CD14-positive monocyte (primary cell): ENCODE measurements at regions not wholly inside any gene's neighbourhood (a gene's known extent, or its start where the extent isn't known, plus 50 kb on each side); places are given as distances from the start of the nearest gene placed in this dataset.

Source experiments
- DNase-seq, 3 donors: peaks; one replicate each; pipeline ENCODE4 v3.0.0-alpha.2; 2011 to 2022
- H2AFZ ChIP-seq: 2 replicates; pipeline ENCODE4 v1.6.0; 2012; ENCODE audit warnings: mild to moderate bottlenecking, low read depth, low read length, inconsistent platforms; ENCODE audit not compliant: insufficient read depth, poor library complexity, severe bottlenecking
- H3K27ac ChIP-seq, 2 donors: 1 replicate in 1 of 2; 2 replicates in 1 of 2; pipeline ENCODE4 v1.5.1; 2012 to 2013; ENCODE audit warnings: low read length in 2 of 2, control low read depth in 1 of 2, inconsistent platforms in 1 of 2, low read depth in 1 of 2, mild to moderate bottlenecking in 1 of 2
- H3K27me3 ChIP-seq, 2 donors: one replicate each; pipeline versions ENCODE4 v1.6.0 to v1.6.1; 2011 to 2013; ENCODE audit warnings: low read length in 2 of 2; ENCODE audit not compliant: control insufficient read depth in 2 of 2, insufficient read depth in 2 of 2
- H3K36me3 ChIP-seq, 2 donors: replicated peaks in 1 of 2; 1 replicate in 1 of 2; 2 replicates in 1 of 2; pipeline versions ENCODE4 v1.5.1 to v1.6.1; 2012 to 2013; ENCODE audit warnings: low read length in 2 of 2, control low read depth in 1 of 2, inconsistent platforms in 1 of 2, mild to moderate bottlenecking in 1 of 2; ENCODE audit not compliant: insufficient read depth in 2 of 2, control insufficient read depth in 1 of 2
- H3K4me1 ChIP-seq, 2 donors: 1 replicate in 1 of 2; 2 replicates in 1 of 2; pipeline versions ENCODE4 v1.5.1 to v1.6.1; 2012 to 2013; ENCODE audit warnings: low read length in 2 of 2, control low read depth in 1 of 2, inconsistent platforms in 1 of 2, mild to moderate bottlenecking in 1 of 2, moderate library complexity in 1 of 2; ENCODE audit not compliant: insufficient read depth in 2 of 2, control insufficient read depth in 1 of 2
- H3K4me2 ChIP-seq: replicated peaks from 2 replicates; pipeline ENCODE3; 2012; ENCODE audit warnings: low read length, moderate library complexity, mild to moderate bottlenecking; ENCODE audit not compliant: poor library complexity, severe bottlenecking; ENCODE audit errors: extremely low read depth
- H3K4me3 ChIP-seq, 3 experiments: fragments of 200-600 bp in 1 of 3; sonication (generic) in 1 of 3; replicated peaks in 1 of 3; 1 replicate in 2 of 3; 2 replicates in 1 of 3; pipeline ENCODE4 v1.5.1; 2011 to 2013; ENCODE audit warnings: low read length in 3 of 3, mild to moderate bottlenecking in 3 of 3, control low read depth in 2 of 3, low read depth in 2 of 3, inconsistent platforms in 1 of 3, moderate library complexity in 1 of 3
- H3K79me2 ChIP-seq: 2 replicates; pipeline ENCODE4 v1.6.0; 2012; ENCODE audit warnings: mild to moderate bottlenecking, control low read depth, inconsistent platforms, low read length, moderate library complexity; ENCODE audit not compliant: insufficient read depth
- H3K9ac ChIP-seq: 2 replicates; pipeline ENCODE4 v1.6.0; 2017; ENCODE audit warnings: low read length, mild to moderate bottlenecking; ENCODE audit not compliant: insufficient read depth, poor library complexity, severe bottlenecking
- H3K9me3 ChIP-seq, 2 donors: replicated peaks in 1 of 2; 1 replicate in 1 of 2; 2 replicates in 1 of 2; pipeline versions ENCODE4 v1.5.1 to v1.6.1; 2012 to 2013; ENCODE audit warnings: low read length in 2 of 2, control low read depth in 1 of 2; ENCODE audit not compliant: control insufficient read depth in 1 of 2, insufficient read depth in 1 of 2
- H4K20me1 ChIP-seq: 2 replicates; pipeline ENCODE4 v1.6.0; 2012; ENCODE audit warnings: mild to moderate bottlenecking, low read length, control low read depth, moderate library complexity; ENCODE audit not compliant: insufficient read depth
- H3K27ac Mint-ChIP-seq, 7 donors: one replicate each; pipeline ENCODE4 v1.8.0; 2020; ENCODE audit warnings: mild to moderate bottlenecking in 7 of 7, mixed read lengths in 7 of 7, moderate library complexity in 6 of 7, inconsistent platforms in 2 of 7
- H3K27me3 Mint-ChIP-seq, 3 donors: one replicate each; pipeline ENCODE4 v1.8.0; 2021 to 2022; ENCODE audit warnings: low read depth in 3 of 3, mild to moderate bottlenecking in 3 of 3, mixed read lengths in 3 of 3, moderate library complexity in 3 of 3, inconsistent platforms in 1 of 3
- H3K36me3 Mint-ChIP-seq, 2 donors: one replicate each; pipeline ENCODE4 v1.8.0; 2020; ENCODE audit warnings: mixed read lengths in 2 of 2, inconsistent platforms in 1 of 2, mild to moderate bottlenecking in 1 of 2
- H3K4me1 Mint-ChIP-seq: one replicate; pipeline ENCODE4 v1.8.0; 2020; ENCODE audit warnings: mild to moderate bottlenecking, mixed read lengths
- H3K4me3 Mint-ChIP-seq, 2 donors: one replicate each; pipeline ENCODE4 v1.8.0; 2020; ENCODE audit warnings: mild to moderate bottlenecking in 2 of 2, mixed read lengths in 2 of 2, moderate library complexity in 1 of 2
- H3K9me3 Mint-ChIP-seq, 7 donors: one replicate each; pipeline ENCODE4 v1.8.0; 2020 to 2022; ENCODE audit warnings: mixed read lengths in 7 of 7, mild to moderate bottlenecking in 6 of 7, moderate library complexity in 6 of 7, inconsistent platforms in 2 of 7
- WGBS: methylation state at CpG from one replicate; pipeline ENCODE4 v1.1.5; 2013; ENCODE audit warnings: missing lambda C conversion rate; ENCODE audit not compliant: insufficient coverage; 5-methylcytosine and 5-hydroxymethylcytosine counted together
- intact Hi-C, 2 donors: fragments of 100-400 bp; cut with micrococcal nuclease; formaldehyde crosslinking; loops; one replicate each; pipeline versions ENCODE4 v1.15.0 to v1.15.1; 2023
- TF ChIP-seq, protein P1 (sequence below): fragments of 200-600 bp; IDR thresholded peaks from one replicate; pipeline ENCODE4 v1.8.0; 2022; ENCODE audit warnings: antibody characterized with exemption, mild to moderate bottlenecking

DNA sequence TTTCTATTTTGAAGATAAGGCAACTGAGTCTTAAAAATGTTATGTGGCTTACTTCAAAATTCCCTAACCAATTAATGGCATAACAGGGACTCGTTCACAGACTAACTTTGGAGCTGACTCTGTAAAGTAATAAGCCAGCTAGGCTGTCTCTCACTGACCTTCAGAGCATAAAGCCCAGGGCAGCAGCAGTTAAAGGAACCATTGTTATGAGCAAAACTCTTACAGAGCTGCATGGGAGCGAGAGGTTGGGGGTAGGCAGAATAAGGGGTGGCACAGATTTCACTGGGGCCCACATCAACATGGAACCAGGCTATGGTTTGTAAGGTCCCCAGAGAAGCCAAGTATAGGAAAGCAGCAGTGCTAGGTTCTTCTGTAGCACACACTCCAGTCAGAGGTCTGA is 637.8 kb downstream of the RFPL4B start:
- no peaks in the 10 kb centered on the region for H3K4me1 Mint-ChIP-seq

GRCh38 chr6:112986321-112986720 is 639.2 kb downstream of the RFPL4B start:
- Histone ChIP-seq H3K27me3 (no peaks in the 10 kb centered on the region), H3K4me3 (no peak overlapping the region), H3K4me2 (no peak overlapping the region), H3K27ac (no peak overlapping the region), H3K36me3 (no peaks in the 10 kb centered on the region), H4K20me1 (no peaks in the 10 kb centered on the region), H2AFZ (no peak overlapping the region), H3K79me2 (no peaks in the 10 kb centered on the region), H3K9me3 (peaks cover 0 to 4% of the 10 kb centered on the region in 2 donors), H3K9ac (no peak overlapping the region), H3K4me1 (no peaks in the 10 kb centered on the region)
- 100% methylated on average over 1 of the region's 2 CpGs for WGBS
- TF ChIP-seq, protein P1, sequence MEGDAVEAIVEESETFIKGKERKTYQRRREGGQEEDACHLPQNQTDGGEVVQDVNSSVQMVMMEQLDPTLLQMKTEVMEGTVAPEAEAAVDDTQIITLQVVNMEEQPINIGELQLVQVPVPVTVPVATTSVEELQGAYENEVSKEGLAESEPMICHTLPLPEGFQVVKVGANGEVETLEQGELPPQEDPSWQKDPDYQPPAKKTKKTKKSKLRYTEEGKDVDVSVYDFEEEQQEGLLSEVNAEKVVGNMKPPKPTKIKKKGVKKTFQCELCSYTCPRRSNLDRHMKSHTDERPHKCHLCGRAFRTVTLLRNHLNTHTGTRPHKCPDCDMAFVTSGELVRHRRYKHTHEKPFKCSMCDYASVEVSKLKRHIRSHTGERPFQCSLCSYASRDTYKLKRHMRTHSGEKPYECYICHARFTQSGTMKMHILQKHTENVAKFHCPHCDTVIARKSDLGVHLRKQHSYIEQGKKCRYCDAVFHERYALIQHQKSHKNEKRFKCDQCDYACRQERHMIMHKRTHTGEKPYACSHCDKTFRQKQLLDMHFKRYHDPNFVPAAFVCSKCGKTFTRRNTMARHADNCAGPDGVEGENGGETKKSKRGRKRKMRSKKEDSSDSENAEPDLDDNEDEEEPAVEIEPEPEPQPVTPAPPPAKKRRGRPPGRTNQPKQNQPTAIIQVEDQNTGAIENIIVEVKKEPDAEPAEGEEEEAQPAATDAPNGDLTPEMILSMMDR: no peak
- Mint-ChIP-seq H3K4me3 (no peak overlapping the region), H3K27ac (no peak overlapping the region), H3K4me1 (no peaks in the 10 kb centered on the region), H3K36me3 (no peaks in the 10 kb centered on the region), H3K27me3 (no peaks in the 10 kb centered on the region), H3K9me3 (peaks cover 2 to 9% (median 8%) of the 10 kb centered on the region in 7 donors)
- DNase-seq: no peak
- intact Hi-C loops: no loop called here

More for the DNA sequence above, 637.8 kb downstream of the RFPL4B start:
- H3K27ac Mint-ChIP-seq: no peak overlapping the region
- no peaks in the 10 kb centered on the region for H3K36me3 Mint-ChIP-seq
- Histone ChIP-seq H3K27ac (no peak overlapping the region), H2AFZ (no peak overlapping the region), H4K20me1 (no peaks in the 10 kb centered on the region), H3K4me3 (no peak overlapping the region), H3K27me3 (no peaks in the 10 kb centered on the region), H3K9ac (no peak overlapping the region), H3K36me3 (no peaks in the 10 kb centered on the region), H3K9me3 (no peaks in the 10 kb centered on the region), H3K4me1 (no peaks in the 10 kb centered on the region), H3K79me2 (no peaks in the 10 kb centered on the region), H3K4me2 (no peak overlapping the region)
- H3K4me3 Mint-ChIP-seq: no peak overlapping the region
- intact Hi-C loops: no loop called here
- DNase-seq: no peak
- H3K27me3 Mint-ChIP-seq: no peaks in the 10 kb centered on the region
- WGBS: 100% methylated on average over 1 of the region's 2 CpGs
- peaks cover 0 to 3% (median 2%) of the 10 kb centered on the region in 7 donors for H3K9me3 Mint-ChIP-seq
- TF ChIP-seq, protein P1: no peak
